ENCODE measurements at regions not wholly inside any gene's neighbourhood (a gene's known extent, or its start where the extent isn't known, plus 50 kb on each side); places are given as distances from the start of the nearest gene placed in this dataset.
A peak's percentile ranks its signal among the peaks of the same experiment; 100 is the strongest.

- DNase-seq: no peak
Measured at GRCh38 chr1:192022827-192023226, 135.4 kb upstream of the RGS18 start.

DNA sequence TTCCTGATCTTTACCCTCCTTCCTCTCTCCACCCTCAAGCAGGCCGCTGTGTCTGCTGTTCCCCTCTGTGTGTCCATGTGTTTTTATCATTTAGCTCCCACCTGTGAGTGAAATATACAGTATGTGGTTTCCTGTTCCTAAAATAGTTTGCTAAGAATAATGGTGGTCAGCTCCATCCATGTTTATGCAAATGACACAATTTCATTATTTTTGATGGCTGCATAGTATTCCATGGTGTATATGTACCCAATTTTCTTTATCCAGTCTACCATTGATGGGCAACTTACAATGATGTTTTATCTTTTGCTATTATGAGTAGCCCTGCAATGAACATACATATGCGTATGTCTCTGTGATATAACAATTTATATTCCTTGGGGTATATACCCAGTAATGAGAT, 133.4 kb upstream of the RGS18 start:
- no peak for DNase-seq

GRCh38 chr1:192038567-192038966, 119.7 kb upstream of the RGS18 start:
- DNase-seq: no peak

DNA sequence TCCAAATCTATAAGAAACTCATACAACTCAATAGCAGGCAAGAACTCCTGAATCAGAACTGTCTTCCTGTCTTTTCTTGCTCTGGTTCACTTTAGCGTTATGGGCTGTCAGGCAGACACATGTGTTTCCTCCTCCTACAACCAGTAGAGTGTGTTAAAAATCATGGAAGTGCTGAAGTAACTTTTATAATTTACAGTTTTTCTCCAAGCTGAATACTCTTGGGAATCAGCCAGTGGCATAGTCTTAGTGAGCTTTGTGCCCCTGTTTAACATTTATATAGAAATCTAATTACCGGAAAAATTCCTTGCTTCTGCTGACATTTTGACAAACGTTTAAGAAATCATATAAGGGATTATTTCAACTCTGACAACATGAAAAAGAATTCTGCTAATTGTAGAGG, 113.1 kb upstream of the RGS18 start:
- DNase-seq: peak; percentile 13

GRCh38 chr1:192053531-192053971, 104.7 kb upstream of the RGS18 start:
- no peak for DNase-seq

DNA sequence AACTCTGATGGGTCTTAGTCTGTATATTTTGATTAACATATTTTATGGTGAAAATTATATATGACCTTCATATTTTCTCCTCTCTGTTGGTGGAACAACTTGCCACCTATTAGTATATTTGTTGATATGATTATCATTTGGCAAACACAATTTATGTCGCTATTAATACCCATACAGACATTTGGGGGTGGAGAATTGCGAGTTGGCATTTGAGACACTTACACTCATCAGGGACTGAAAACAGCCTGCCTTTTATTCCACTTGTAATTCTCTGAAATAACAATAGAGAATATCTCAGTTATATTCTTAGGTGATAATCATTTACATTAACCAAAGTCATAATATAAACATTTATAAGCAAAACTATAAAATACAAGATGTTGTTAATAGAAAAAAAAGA, 100.5 kb upstream of the RGS18 start:
- DNase-seq: no peak

GRCh38 chr1:192059407-192059806, 98.9 kb upstream of the RGS18 start:
- DNase-seq: no peak

GRCh38 chr1:192061556-192061955, 96.7 kb upstream of the RGS18 start:
- no peak for DNase-seq

- DNase-seq: no peak
Measured at GRCh38 chr1:192065087-192065486, 93.2 kb upstream of the RGS18 start.

GRCh38 chr1:192066202-192066601, 92.1 kb upstream of the RGS18 start:
- DNase-seq: no peak

GRCh38 chr1:192067360-192067759, 90.9 kb upstream of the RGS18 start:
- no peak for DNase-seq

DNA sequence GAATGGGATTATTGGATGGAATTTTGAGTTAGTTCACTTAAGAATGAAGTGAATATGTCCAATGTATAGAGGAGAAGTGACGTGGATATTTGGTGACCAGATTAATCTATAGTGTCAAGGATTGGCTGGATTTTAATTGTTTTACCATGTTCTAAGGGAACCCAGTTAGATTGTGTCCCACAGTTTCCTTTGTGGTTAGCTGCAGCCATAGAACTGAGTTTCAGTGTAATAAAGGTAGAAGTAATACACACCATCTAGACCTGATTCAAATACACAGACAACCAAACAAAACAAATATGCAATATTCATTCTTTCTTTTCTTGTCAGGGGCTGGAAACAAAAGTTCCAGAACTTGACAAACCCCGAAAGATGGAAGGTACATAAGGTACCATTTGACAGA, 88.0 kb upstream of the RGS18 start:
- no peak for DNase-seq

DNA sequence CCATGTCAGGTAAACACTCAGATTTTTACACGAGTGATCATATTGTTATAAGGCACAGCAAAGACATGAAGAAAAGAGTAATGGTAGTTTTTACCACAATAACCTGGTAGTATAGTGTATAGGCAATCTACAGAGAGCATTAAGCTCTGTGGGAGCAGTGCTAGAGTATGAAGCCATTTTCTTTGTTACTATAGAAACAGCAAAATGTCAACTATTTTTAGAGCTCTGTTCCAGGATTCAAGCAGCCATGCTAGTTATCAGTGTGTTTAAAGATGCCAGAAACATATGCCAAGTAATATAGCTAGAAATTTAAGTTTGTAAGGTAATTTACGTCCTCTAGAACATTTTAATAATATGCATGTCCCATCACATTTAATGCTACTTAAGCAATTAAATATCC, 77.6 kb upstream of the RGS18 start:
- no peak for DNase-seq

GRCh38 chr1:192081359-192081758, 76.9 kb upstream of the RGS18 start:
- no peak for DNase-seq

GRCh38 chr1:192086644-192087043, 71.6 kb upstream of the RGS18 start:
- no peak for DNase-seq

DNA sequence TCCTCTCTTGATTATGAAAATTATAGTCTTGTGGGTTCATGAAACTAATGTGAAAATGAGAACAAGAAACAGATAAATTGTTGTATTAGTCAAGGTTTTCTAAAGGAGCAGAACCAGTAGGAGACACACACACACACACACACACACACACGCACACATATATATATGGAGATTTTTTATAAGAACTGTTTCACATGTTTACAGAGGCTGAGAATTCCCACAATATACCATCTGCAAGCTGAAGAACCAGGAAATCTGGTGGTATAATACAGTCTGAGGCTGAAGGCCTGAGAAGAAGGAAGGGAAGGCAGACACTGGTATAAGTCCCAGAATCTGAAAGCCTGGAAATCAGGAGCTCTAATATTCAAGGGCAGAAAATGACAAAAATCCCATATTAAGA, 70.9 kb upstream of the RGS18 start:
- DNase-seq: no peak

DNA sequence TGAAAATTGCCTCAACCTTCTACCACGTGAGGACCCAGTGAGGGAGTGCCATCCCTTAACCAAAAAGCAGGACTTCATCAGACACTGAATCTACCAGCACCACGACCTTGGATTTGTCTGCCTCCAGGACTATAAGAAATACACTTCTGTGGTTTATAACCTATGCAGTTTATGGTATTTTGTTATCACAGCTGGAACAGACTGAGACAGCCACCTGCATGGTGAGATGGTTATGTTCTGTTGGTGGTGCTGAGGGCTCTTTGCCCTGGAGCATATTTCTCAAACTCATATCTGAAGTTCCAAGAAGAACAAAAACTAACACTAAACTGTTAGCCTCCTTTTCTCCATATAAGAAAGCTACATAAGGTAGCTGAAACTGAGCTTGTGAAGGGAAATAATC, 69.8 kb upstream of the RGS18 start:
- no peak for DNase-seq

GRCh38 chr1:192098001-192098400, 60.3 kb upstream of the RGS18 start:
- no peak for DNase-seq

DNA sequence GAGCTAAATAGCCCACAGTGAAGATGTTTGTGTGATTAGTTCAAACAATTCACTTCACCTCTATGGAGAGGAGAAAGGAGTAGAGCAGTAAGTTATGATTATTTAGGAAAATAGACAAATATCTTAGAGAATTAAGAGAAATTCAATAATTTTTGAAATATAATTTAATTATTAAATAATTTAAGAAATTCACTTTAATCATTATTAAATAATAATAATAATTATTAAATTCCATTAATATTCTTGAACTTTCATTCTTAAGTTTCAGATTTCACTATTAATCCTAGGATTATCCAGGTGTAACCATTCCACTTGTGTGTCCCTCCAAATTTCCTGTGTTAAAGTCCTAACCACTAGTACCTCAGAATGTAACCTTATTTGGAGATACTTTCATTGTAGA, 58.9 kb upstream of the RGS18 start:
- DNase-seq: no peak

GRCh38 chr1:192100686-192101468, 57.4 kb upstream of the RGS18 start:
- no peak for DNase-seq

- DNase-seq: no peak
Measured at GRCh38 chr1:192104128-192104527, 54.1 kb upstream of the RGS18 start.

DNA sequence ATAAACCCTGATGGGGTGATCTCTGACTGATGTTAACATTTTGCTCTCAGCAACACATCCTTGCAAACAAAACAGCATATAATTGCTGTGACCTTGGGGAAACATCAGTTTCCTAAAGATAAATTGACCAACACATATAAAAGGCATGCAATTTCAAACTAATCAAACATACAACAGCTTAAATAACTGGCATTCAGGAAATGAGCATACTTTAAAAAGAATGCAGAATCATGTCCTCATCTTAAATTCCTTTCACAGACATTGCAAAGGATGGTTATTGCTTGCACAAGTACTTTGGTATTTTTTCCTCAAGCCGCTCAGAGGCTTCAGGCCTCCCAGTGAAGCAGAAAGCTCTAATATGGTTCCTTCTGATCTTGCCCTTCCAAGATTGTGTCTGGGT, 53.4 kb upstream of the RGS18 start:
- DNase-seq: peak; percentile 76

DNA sequence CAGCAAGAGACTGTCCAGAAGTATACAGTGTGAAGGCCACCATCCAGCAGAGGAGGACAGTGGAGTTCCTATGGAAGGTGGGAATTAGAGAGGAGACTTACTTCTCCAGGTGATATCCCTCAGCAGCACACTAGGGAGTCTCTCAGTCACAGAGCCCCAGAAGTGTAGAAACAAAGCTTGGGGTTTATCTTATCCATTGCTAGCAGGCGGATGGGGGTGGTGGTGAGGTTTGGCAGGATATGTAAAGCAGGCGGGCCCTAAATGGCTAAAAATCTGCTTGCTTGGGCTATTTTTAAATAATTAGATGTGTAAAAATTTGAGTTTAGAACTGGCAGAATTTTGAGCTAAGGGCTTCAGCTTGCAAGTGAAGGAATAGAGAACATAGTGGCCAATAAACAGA, 50.1 kb upstream of the RGS18 start:
- DNase-seq: no peak
